Hepatocyte (in vitro differentiated cells): ENCODE measurements at regions not wholly inside any gene's neighbourhood (a gene's known extent, or its start where the extent isn't known, plus 50 kb on each side); places are given as distances from the start of the nearest gene placed in this dataset.

Source experiments
- DNase-seq: peaks from one replicate; pipeline ENCODE4 v3.0.0-alpha.2; 2016; ENCODE audit warnings: low spot score
- H2AFZ ChIP-seq: fragments of 200-600 bp; sonication (generic); 2 replicates; pipeline ENCODE4 v1.6.0; 2016; ENCODE audit warnings: antibody characterized with exemption, mild to moderate bottlenecking
- H3K27ac ChIP-seq: fragments of 200-600 bp; sonication (generic); 2 replicates; pipeline ENCODE4 v1.5.1; 2016; ENCODE audit warnings: mild to moderate bottlenecking
- H3K27me3 ChIP-seq: fragments of 200-600 bp; sonication (generic); 2 replicates; pipeline ENCODE4 v1.6.1; 2016
- H3K36me3 ChIP-seq: fragments of 200-600 bp; sonication (generic); replicated peaks from 2 replicates; pipeline ENCODE4 v1.5.1; 2016; ENCODE audit warnings: low read depth; ENCODE audit not compliant: insufficient read depth
- H3K4me1 ChIP-seq: fragments of 200-600 bp; sonication (generic); 2 replicates; pipeline ENCODE4 v1.5.1; 2016; ENCODE audit warnings: mild to moderate bottlenecking, moderate library complexity; ENCODE audit not compliant: insufficient read depth
- H3K4me2 ChIP-seq: fragments of 200-600 bp; sonication (generic); 2 replicates; pipeline ENCODE4 v1.6.0; 2016
- H3K4me3 ChIP-seq: fragments of 200-600 bp; sonication (generic); 2 replicates; pipeline ENCODE4 v1.5.1; 2016; ENCODE audit warnings: mild to moderate bottlenecking
- H3K79me2 ChIP-seq: fragments of 200-600 bp; sonication (generic); 2 replicates; pipeline ENCODE4 v1.6.0; 2017; ENCODE audit warnings: mild to moderate bottlenecking
- H3K9me2 ChIP-seq: fragments of 200-600 bp; sonication (generic); replicated peaks from 2 replicates; pipeline ENCODE4 v1.6.0; 2017; ENCODE audit warnings: mild to moderate bottlenecking; ENCODE audit not compliant: insufficient read depth
- H3K9me3 ChIP-seq: fragments of 200-600 bp; sonication (generic); 2 replicates; pipeline ENCODE4 v1.5.1; 2016; ENCODE audit warnings: low read depth, mild to moderate bottlenecking
- H4K20me1 ChIP-seq: fragments of 200-600 bp; sonication (generic); 2 replicates; pipeline ENCODE4 v1.6.0; 2016; ENCODE audit warnings: mild to moderate bottlenecking; ENCODE audit not compliant: insufficient read depth, poor library complexity, severe bottlenecking
- EZH2 ChIP-seq: fragments of 200-600 bp; sonication (generic); IDR thresholded peaks from 2 replicates; pipeline ENCODE4 v1.6.1; 2016; ENCODE audit warnings: antibody characterized with exemption, mild to moderate bottlenecking, borderline replicate concordance
- EZH2phosphoT487 ChIP-seq: fragments of 200-600 bp; sonication (generic); IDR thresholded peaks from one replicate; pipeline ENCODE4 v1.6.1; 2018; ENCODE audit warnings: antibody characterized with exemption, mild to moderate bottlenecking, low read depth, moderate library complexity; ENCODE audit not compliant: unreplicated experiment, severe bottlenecking
- WGBS: methylation state at CpG from one replicate; pipeline ENCODE4 v1.1.6; 2016; ENCODE audit warnings: low lambda C conversion rate; ENCODE audit errors: missing lambda C conversion rate; 5-methylcytosine and 5-hydroxymethylcytosine counted together
- TF ChIP-seq, protein P1 (sequence below): fragments of 200-600 bp; sonication (generic); IDR thresholded peaks from 2 replicates; pipeline ENCODE4 v1.5.1; 2016; ENCODE audit warnings: antibody characterized with exemption, mild to moderate bottlenecking; ENCODE audit not compliant: poor library complexity

GRCh38 chr4:164109503-164109902 lies 615.0 kb downstream of the TMA16 start:
- Histone ChIP-seq H3K9me2 (no peaks in the 10 kb centered on the region), H3K79me2 (no peaks in the 10 kb centered on the region), H3K27me3 (no peaks in the 10 kb centered on the region), H4K20me1 (no peaks in the 10 kb centered on the region), H3K4me3 (no peak overlapping the region), H3K4me2 (no peak overlapping the region), H2AFZ (no peak overlapping the region), H3K27ac (no peak overlapping the region), H3K9me3 (no peaks in the 10 kb centered on the region), H3K4me1 (no peaks in the 10 kb centered on the region), H3K36me3 (no peaks in the 10 kb centered on the region)
- DNase-seq: peak; percentile 6
- WGBS: 52% methylated on average over 4 of the region's 4 CpGs
- TF ChIP-seq EZH2phosphoT487 (no peak), EZH2 (no peak)
- TF ChIP-seq, protein P1, sequence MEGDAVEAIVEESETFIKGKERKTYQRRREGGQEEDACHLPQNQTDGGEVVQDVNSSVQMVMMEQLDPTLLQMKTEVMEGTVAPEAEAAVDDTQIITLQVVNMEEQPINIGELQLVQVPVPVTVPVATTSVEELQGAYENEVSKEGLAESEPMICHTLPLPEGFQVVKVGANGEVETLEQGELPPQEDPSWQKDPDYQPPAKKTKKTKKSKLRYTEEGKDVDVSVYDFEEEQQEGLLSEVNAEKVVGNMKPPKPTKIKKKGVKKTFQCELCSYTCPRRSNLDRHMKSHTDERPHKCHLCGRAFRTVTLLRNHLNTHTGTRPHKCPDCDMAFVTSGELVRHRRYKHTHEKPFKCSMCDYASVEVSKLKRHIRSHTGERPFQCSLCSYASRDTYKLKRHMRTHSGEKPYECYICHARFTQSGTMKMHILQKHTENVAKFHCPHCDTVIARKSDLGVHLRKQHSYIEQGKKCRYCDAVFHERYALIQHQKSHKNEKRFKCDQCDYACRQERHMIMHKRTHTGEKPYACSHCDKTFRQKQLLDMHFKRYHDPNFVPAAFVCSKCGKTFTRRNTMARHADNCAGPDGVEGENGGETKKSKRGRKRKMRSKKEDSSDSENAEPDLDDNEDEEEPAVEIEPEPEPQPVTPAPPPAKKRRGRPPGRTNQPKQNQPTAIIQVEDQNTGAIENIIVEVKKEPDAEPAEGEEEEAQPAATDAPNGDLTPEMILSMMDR: no peak

DNA sequence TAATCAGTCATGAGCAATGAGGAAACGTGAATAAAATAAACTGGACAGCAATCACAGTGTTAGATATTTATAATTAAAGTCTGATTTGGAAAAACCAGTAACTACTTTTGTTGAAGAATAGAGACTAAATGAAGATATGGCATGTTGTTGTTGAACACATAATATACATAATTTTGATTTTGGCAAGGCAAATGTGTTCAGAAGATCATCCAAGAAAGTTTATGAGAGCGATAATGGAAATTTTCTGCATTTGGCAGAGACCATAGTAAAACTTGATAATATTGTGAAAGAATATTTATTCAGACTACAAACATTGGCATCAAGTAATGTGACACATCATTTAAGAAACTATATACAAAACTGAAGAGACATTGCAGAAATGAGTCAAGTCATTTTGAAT lies 620.7 kb downstream of the TMA16 start:
- no peaks in the 10 kb centered on the region for H4K20me1 ChIP-seq

DNA sequence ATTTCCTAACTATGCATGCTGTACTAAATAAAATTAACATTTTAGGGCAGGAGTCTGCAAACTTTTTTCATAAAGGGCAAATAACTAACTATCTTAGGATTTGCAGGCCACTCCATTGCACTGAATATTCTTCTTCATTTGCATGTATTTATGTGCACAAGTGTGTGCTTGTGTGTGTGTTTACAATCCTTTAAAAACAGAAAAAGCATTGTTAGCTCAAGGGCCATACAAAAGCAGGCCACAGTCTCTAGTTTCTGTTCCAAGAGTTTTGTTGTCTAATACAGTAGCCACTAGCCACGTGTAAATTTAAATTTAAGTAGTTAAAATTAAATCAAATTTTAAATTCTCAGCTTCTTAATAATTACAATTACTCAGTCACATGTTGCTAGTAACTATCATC lies 621.8 kb downstream of the TMA16 start:
- TF ChIP-seq, protein P1: no peak
- TF ChIP-seq EZH2phosphoT487: no peak
- DNase-seq: no peak
- Histone ChIP-seq H3K9me3 (no peaks in the 10 kb centered on the region), H3K9me2 (no peaks in the 10 kb centered on the region), H3K4me1 (no peaks in the 10 kb centered on the region), H3K79me2 (no peaks in the 10 kb centered on the region), H4K20me1 (no peaks in the 10 kb centered on the region), H2AFZ (no peak overlapping the region), H3K27ac (no peak overlapping the region), H3K4me2 (no peak overlapping the region), H3K4me3 (no peak overlapping the region), H3K36me3 (no peaks in the 10 kb centered on the region), H3K27me3 (no peaks in the 10 kb centered on the region)
- 75% methylated on average over 1 of the region's 1 CpG for WGBS

More for the DNA sequence above, 620.7 kb downstream of the TMA16 start:
- Histone ChIP-seq H3K9me3 (no peaks in the 10 kb centered on the region), H3K36me3 (no peaks in the 10 kb centered on the region), H3K27me3 (no peaks in the 10 kb centered on the region), H3K4me3 (no peak overlapping the region), H2AFZ (no peak overlapping the region), H3K4me1 (no peaks in the 10 kb centered on the region), H3K27ac (no peak overlapping the region), H3K79me2 (no peaks in the 10 kb centered on the region), H3K9me2 (no peaks in the 10 kb centered on the region), H3K4me2 (no peak overlapping the region)
- DNase-seq: no peak
- TF ChIP-seq EZH2phosphoT487 (no peak), EZH2 (no peak)
- TF ChIP-seq, protein P1: no peak
- 82% methylated on average over 2 of the region's 2 CpGs for WGBS

GRCh38 chr4:164134388-164134787 lies 619.5 kb upstream of the SMIM31 start:
- no peak for DNase-seq
- Histone ChIP-seq H2AFZ (no peak overlapping the region), H3K27ac (no peak overlapping the region), H3K9me2 (no peaks in the 10 kb centered on the region), H3K4me2 (no peak overlapping the region), H3K36me3 (no peaks in the 10 kb centered on the region), H3K4me3 (no peak overlapping the region), H3K9me3 (no peaks in the 10 kb centered on the region), H3K27me3 (no peaks in the 10 kb centered on the region), H4K20me1 (no peaks in the 10 kb centered on the region), H3K4me1 (no peaks in the 10 kb centered on the region), H3K79me2 (no peaks in the 10 kb centered on the region)
- WGBS: 82% methylated on average over 2 of the region's 2 CpGs
- TF ChIP-seq, protein P1: no peak
- TF ChIP-seq EZH2 (no peak), EZH2phosphoT487 (no peak)
